ENCODE measurements at regions not wholly inside any gene's neighbourhood (a gene's known extent, or its start where the extent isn't known, plus 50 kb on each side); places are given as distances from the start of the nearest gene placed in this dataset.

DNA sequence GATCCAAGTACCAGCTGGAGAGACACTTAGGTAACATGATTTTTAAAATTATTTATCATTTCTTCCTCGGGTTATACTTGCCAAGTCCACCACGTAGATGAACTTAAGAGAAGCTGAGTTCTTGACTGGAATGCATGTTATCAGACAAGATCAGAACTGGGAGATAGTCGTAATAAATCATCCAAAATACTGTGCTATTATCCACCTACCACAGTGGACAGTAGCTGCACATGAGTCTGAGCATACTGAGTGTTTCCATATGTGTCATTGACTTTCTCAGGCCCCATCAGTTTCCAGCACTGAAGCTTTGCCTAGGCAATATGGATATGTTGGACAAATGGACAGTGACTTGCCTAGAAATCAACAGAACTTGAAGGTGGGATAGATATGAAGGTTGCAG, 77.9 kb upstream of the RRP15 start:
- no peak for DNase-seq
- in situ Hi-C loops (cut with HindIII; ENCODE audit: low pct_ligation_motif_present, low pct_unique_long_range_greater_than_20kb, low sequenced_read_pairs), result no loop called here

DNA sequence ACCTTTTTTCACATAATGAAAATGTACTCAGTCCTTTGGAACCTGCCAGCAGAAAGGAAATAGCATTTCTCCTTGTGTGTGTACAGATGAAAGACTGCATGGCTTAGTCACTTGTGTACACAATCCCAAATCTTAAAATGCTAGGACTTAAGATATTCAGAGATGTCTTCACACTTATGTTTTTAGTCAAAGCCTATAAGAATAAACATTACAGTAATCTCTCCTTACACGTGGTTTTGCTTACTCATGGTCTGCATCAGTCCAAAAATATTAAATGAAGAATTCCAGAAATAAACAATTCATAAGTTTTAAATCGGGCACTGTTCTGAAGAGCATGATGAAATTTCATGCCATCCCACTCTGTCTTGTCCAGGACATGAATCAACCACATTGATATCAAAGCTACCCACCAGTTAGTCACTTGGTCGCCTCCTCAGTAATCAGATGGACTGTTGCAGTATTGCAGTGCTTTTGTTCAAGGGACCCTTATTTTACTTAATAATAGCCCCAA, 75.7 kb upstream of the RRP15 start:
- DNase-seq, result no peak
- in situ Hi-C loops (cut with HindIII; ENCODE audit: low pct_ligation_motif_present, low pct_unique_long_range_greater_than_20kb, low sequenced_read_pairs), result no loop called here

DNA sequence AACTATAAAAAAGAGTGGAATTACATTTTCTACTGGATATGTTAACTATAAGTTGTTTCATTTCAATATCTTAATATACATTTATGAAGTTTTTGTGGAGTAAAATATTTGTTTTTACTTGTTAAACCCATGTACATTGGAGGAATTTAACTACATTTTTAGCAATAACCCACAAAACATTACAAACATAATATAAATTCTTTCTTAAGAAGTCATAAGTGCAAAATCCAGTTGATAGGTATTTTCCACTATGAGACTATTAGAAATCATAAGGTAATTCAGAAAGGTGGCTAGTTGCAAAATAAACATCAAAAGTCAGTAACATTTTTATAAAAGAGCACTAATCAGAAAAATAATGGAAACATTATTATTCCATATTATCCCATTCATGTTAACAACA, 73.9 kb upstream of the RRP15 start:
- in situ Hi-C loops (cut with HindIII; ENCODE audit: low pct_ligation_motif_present, low pct_unique_long_range_greater_than_20kb, low sequenced_read_pairs), result no loop called here
- peak; percentile 40 for DNase-seq

DNA sequence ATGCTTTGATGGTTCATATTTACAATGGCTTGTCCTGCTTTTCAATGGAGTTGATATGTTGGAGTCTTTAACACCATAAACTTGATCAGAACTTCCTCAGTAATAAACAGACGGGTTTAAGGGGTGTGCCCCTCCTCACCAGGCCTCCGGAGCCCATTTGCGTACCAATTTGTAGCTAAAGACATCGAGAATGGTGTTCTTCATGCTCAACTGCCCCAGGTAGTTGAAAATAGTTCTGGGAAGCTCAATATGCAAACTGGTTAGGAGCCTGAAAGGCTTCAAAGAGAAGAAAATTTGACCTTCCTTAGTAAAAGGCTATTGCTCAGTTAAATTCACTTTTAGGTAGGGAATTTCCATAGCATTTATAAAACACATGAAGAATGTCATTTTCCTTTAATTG, 68.1 kb upstream of the RRP15 start:
- in situ Hi-C loops (cut with HindIII; ENCODE audit: low pct_ligation_motif_present, low pct_unique_long_range_greater_than_20kb, low sequenced_read_pairs), result no loop called here
- no peak for DNase-seq

DNA sequence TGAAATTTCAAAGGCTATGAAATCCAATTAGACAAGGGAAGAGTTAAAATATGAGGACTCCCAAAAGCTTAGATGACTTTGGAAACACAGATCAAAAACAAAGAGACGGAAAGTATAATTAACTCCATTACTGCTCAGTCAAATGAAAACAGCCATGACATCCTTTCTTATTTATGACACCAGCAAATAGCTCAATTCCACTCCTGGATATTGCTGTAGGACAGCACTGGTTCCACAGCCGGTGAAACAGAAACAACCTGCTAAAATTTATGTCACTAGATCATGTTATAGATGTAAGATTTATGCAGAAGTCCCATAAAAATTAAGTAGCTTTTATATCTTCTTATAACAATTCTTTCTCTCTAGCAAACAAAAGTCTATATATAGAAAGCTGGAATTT, 65.6 kb upstream of the RRP15 start:
- no peak for DNase-seq
- in situ Hi-C loops (cut with HindIII; ENCODE audit: low pct_ligation_motif_present, low pct_unique_long_range_greater_than_20kb, low sequenced_read_pairs), result no loop called here

DNA sequence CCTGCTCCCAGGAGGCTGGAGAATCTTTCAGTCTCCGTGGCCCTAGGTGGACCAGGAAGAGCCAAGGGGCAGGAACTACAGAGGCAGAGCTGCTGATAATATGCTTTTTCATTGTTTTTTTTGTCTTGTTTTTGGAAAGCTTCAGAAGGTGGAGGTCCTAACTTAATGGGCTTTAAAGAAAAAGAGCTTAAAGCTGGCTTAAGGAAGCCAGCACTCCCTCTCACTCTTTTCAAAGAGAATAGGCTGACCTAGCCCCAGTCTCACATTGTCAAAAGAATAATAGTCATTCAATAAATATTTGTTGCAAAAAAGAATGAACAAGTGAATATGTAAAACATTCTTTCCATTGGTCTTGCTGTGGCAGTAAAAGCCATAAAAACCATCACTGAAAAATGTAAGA, 61.0 kb upstream of the RRP15 start:
- in situ Hi-C loops (cut with HindIII; ENCODE audit: low pct_ligation_motif_present, low pct_unique_long_range_greater_than_20kb, low sequenced_read_pairs), result no loop called here
- DNase-seq, result no peak

DNA sequence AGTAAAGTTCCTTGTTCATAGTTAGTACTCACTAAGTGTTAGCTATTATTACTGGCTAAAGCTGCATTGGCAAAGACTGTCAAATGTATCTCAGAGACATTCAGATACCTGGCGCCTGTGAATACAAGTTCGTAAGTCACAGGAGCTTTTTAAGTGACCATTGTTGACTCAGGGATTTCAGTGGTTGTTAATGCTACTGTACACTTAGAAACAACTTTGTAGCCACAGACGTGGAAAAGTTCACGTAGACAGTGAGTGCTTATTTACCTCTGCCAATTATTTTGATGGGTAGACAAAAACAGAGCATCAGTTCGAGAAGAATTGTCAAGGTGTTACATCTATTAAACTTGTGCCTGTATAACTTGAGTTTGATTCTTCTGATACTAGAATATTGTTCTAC, 59.1 kb upstream of the RRP15 start:
- in situ Hi-C loops (cut with HindIII; ENCODE audit: low pct_ligation_motif_present, low pct_unique_long_range_greater_than_20kb, low sequenced_read_pairs), result no loop called here
- no peak for DNase-seq

Measured in ACHN (cell line).